ENCODE measurements at regions not wholly inside any gene's neighbourhood (a gene's known extent, or its start where the extent isn't known, plus 50 kb on each side); places are given as distances from the start of the nearest gene placed in this dataset.

- TF ChIP-seq CTCF (IDR thresholded peaks at IDR 0.05; ENCODE audit: insufficient read depth, low read length, poor library complexity, severe bottlenecking), result no peak
- no peak for DNase-seq (ENCODE audit: low read depth)
- H3K27me3 ChIP-seq (ENCODE audit: control insufficient read depth, insufficient read depth, low read length), result no peaks in the 10 kb centered on the region
- H3K4me3 ChIP-seq (ENCODE audit: low read depth, low read length), result no peak overlapping the region
- no peaks in the 10 kb centered on the region for H3K36me3 ChIP-seq (ENCODE audit: control insufficient read depth, insufficient read depth, low read length)
These were observed 293.1 kb downstream of the C7orf25 start for GRCh38 chr7:42618651-42619360.

GRCh38 chr7:42617806-42618457 lies 293.9 kb downstream of the C7orf25 start:
- no peak for DNase-seq (ENCODE audit: low read depth)
- H3K4me3 ChIP-seq (ENCODE audit: low read depth, low read length), result no peak overlapping the region
- H3K36me3 ChIP-seq (ENCODE audit: control insufficient read depth, insufficient read depth, low read length), result no peaks in the 10 kb centered on the region
- TF ChIP-seq CTCF (IDR thresholded peaks at IDR 0.05; ENCODE audit: insufficient read depth, low read length, poor library complexity, severe bottlenecking), result no peak
- H3K27me3 ChIP-seq (ENCODE audit: control insufficient read depth, insufficient read depth, low read length), result no peaks in the 10 kb centered on the region

GRCh38 chr7:42617071-42617765 lies 294.7 kb downstream of the C7orf25 start:
- no peaks in the 10 kb centered on the region for H3K36me3 ChIP-seq (ENCODE audit: control insufficient read depth, insufficient read depth, low read length)
- no peak for TF ChIP-seq CTCF (IDR thresholded peaks at IDR 0.05; ENCODE audit: insufficient read depth, low read length, poor library complexity, severe bottlenecking)
- H3K4me3 ChIP-seq (ENCODE audit: low read depth, low read length), result no peak overlapping the region
- no peaks in the 10 kb centered on the region for H3K27me3 ChIP-seq (ENCODE audit: control insufficient read depth, insufficient read depth, low read length)
- no peak for DNase-seq (ENCODE audit: low read depth)

- Histone ChIP-seq H3K4me3 (ENCODE audit: low read depth, low read length) (no peak overlapping the region), H3K27me3 (ENCODE audit: control insufficient read depth, insufficient read depth, low read length) (no peaks in the 10 kb centered on the region), H3K36me3 (ENCODE audit: control insufficient read depth, insufficient read depth, low read length) (no peaks in the 10 kb centered on the region)
- no peak for DNase-seq (ENCODE audit: low read depth)
- no peak for TF ChIP-seq CTCF (IDR thresholded peaks at IDR 0.05; ENCODE audit: insufficient read depth, low read length, poor library complexity, severe bottlenecking)
These were observed 297.2 kb downstream of the C7orf25 start for GRCh38 chr7:42614636-42615035.

- DNase-seq (ENCODE audit: low read depth), result no peak
- TF ChIP-seq CTCF (IDR thresholded peaks at IDR 0.05; ENCODE audit: insufficient read depth, low read length, poor library complexity, severe bottlenecking), result no peak
- Histone ChIP-seq H3K27me3 (ENCODE audit: control insufficient read depth, insufficient read depth, low read length) (no peaks in the 10 kb centered on the region), H3K36me3 (ENCODE audit: control insufficient read depth, insufficient read depth, low read length) (no peaks in the 10 kb centered on the region), H3K4me3 (ENCODE audit: low read depth, low read length) (no peak overlapping the region)
These were observed 299.9 kb downstream of the C7orf25 start for GRCh38 chr7:42611961-42612360.

Measured in kidney epithelial cell (primary cell).